WTC11 (cell line): ENCODE measurements at regions not wholly inside any gene's neighbourhood (a gene's known extent, or its start where the extent isn't known, plus 50 kb on each side); places are given as distances from the start of the nearest gene placed in this dataset.

Experiments
- ATAC-seq: fragments of 200-7000 bp; cut with Tn5 transposase; 2 replicates; pipeline ENCODE4 v1.10.0; 2021; ENCODE audit warnings: mild to moderate bottlenecking, moderate library complexity
- CTCF ChIA-PET: fragments of 300-600 bp; sonication (Branson Sonifier 250); formaldehyde crosslinking; loops from one replicate; lab custom pipeline; 2021; ENCODE audit warnings: antibody characterized with exemption; lab: Charles Lee
- POLR2A ChIA-PET: fragments of 350-600 bp; sonication (Branson Sonifier 250); formaldehyde crosslinking; loops from one replicate; lab custom pipeline; 2021; ENCODE audit warnings: antibody characterized with exemption; lab: Charles Lee
- DNase-seq: peaks from one replicate; pipeline ENCODE4 v3.0.0; 2021; ENCODE audit warnings: low spot score
- H3K27ac Mint-ChIP-seq: 2 replicates; pipeline ENCODE4 v1.8.0; 2021; ENCODE audit warnings: mixed read lengths
- H3K27me3 Mint-ChIP-seq: 2 replicates; pipeline ENCODE4 v1.8.0; 2021; ENCODE audit warnings: low read depth, mild to moderate bottlenecking, moderate library complexity, mixed read lengths
- H3K36me3 Mint-ChIP-seq: 2 replicates; pipeline ENCODE4 v1.8.0; 2021; ENCODE audit warnings: mixed read lengths
- H3K4me1 Mint-ChIP-seq: 2 replicates; pipeline ENCODE4 v1.8.0; 2022; ENCODE audit warnings: mixed read lengths
- H3K4me3 Mint-ChIP-seq: 2 replicates; pipeline ENCODE4 v1.8.0; 2021; ENCODE audit warnings: mild to moderate bottlenecking, moderate library complexity, mixed read lengths
- H3K9me3 Mint-ChIP-seq: 2 replicates; pipeline ENCODE4 v1.8.0; 2021; ENCODE audit warnings: mixed read lengths
- CREM ChIP-seq: sonication (generic); formaldehyde crosslinking; IDR thresholded peaks from 2 replicates; pipeline ENCODE4 v1.8.1; 2022; ENCODE audit warnings: mild to moderate bottlenecking, missing genetic modification reagents, moderate library complexity
- E2F4 ChIP-seq: sonication (generic); formaldehyde crosslinking; IDR thresholded peaks from 2 replicates; pipeline ENCODE4 v1.8.1; 2022; ENCODE audit warnings: low read depth, mild to moderate bottlenecking, moderate library complexity, missing genetic modification reagents, borderline replicate concordance
- FOXK1 ChIP-seq: sonication (generic); formaldehyde crosslinking; IDR thresholded peaks from 2 replicates; pipeline ENCODE4 v1.8.0; 2022; ENCODE audit warnings: mild to moderate bottlenecking, moderate library complexity, missing genetic modification reagents
- FOXP1 ChIP-seq: sonication (generic); formaldehyde crosslinking; IDR thresholded peaks from 2 replicates; pipeline ENCODE4 v1.8.0; 2022; ENCODE audit warnings: missing genetic modification reagents, mild to moderate bottlenecking, moderate library complexity, borderline replicate concordance
- FOXP4 ChIP-seq: sonication (generic); formaldehyde crosslinking; IDR thresholded peaks from 2 replicates; pipeline ENCODE4 v1.8.0; 2022; ENCODE audit warnings: mild to moderate bottlenecking, missing genetic modification reagents
- GRHL2 ChIP-seq: fragments of 250-450 bp; sonication (Bioruptor Pico); IDR thresholded peaks from 2 replicates; pipeline ENCODE4 v1.8.0; 2022; ENCODE audit warnings: mild to moderate bottlenecking, moderate library complexity; ENCODE audit not compliant: insufficient replicate concordance, severe bottlenecking
- IRF2 ChIP-seq: sonication (generic); formaldehyde crosslinking; IDR thresholded peaks from 2 replicates; pipeline ENCODE4 v1.8.0; 2022; ENCODE audit warnings: low read depth, missing genetic modification reagents, borderline replicate concordance
- MLX ChIP-seq: sonication (generic); formaldehyde crosslinking; IDR thresholded peaks from 2 replicates; pipeline ENCODE4 v1.8.1; 2023; ENCODE audit warnings: mild to moderate bottlenecking, missing genetic modification reagents, moderate library complexity
- NFATC4 ChIP-seq: fragments of 250-450 bp; sonication (Bioruptor Pico); IDR thresholded peaks from 2 replicates; pipeline ENCODE4 v1.9.0; 2021; ENCODE audit warnings: mild to moderate bottlenecking
- RORB ChIP-seq: fragments of 250-450 bp; sonication (Bioruptor Pico); IDR thresholded peaks from 2 replicates; pipeline ENCODE4 v1.9.0; 2021; ENCODE audit warnings: mild to moderate bottlenecking
- SMAD3 ChIP-seq: sonication (generic); formaldehyde crosslinking; IDR thresholded peaks from 2 replicates; pipeline ENCODE4 v1.8.0; 2022; ENCODE audit warnings: missing genetic modification reagents, mild to moderate bottlenecking, borderline replicate concordance
- SMAD4 ChIP-seq: sonication (generic); formaldehyde crosslinking; IDR thresholded peaks from 2 replicates; pipeline ENCODE4 v1.8.0; 2022; ENCODE audit warnings: mild to moderate bottlenecking, missing genetic modification reagents
- SP1 ChIP-seq: sonication (generic); formaldehyde crosslinking; conservative IDR thresholded peaks from 2 replicates; pipeline ENCODE4 v1.8.1; 2022; ENCODE audit warnings: missing genetic modification reagents
- TCF7 ChIP-seq: sonication (generic); formaldehyde crosslinking; IDR thresholded peaks from 2 replicates; pipeline ENCODE4 v1.8.0; 2022; ENCODE audit warnings: mild to moderate bottlenecking, low read depth, missing genetic modification reagents, moderate library complexity
- TP53 ChIP-seq: sonication (generic); formaldehyde crosslinking; IDR thresholded peaks from 2 replicates; pipeline ENCODE4 v1.8.1; 2023; ENCODE audit warnings: mild to moderate bottlenecking, missing genetic modification reagents
- ZNF138 ChIP-seq: sonication (generic); formaldehyde crosslinking; conservative IDR thresholded peaks from 2 replicates; pipeline ENCODE4 v1.8.1; 2022; ENCODE audit warnings: mild to moderate bottlenecking, moderate library complexity, missing genetic modification reagents
- ZNF219 ChIP-seq: sonication (generic); formaldehyde crosslinking; IDR thresholded peaks from 2 replicates; pipeline ENCODE4 v1.8.0; 2023; ENCODE audit warnings: missing genetic modification reagents, mild to moderate bottlenecking, borderline replicate concordance
- ZNF232 ChIP-seq: sonication (generic); formaldehyde crosslinking; IDR thresholded peaks from 2 replicates; pipeline ENCODE4 v1.8.0; 2022; ENCODE audit warnings: mild to moderate bottlenecking, missing genetic modification reagents
- ZNF263 ChIP-seq: sonication (generic); formaldehyde crosslinking; IDR thresholded peaks from 2 replicates; pipeline ENCODE4 v1.8.1; 2022; ENCODE audit warnings: low read depth, mild to moderate bottlenecking, moderate library complexity, missing genetic modification reagents
- ZNF396 ChIP-seq: fragments of 250-450 bp; sonication (Bioruptor Pico); IDR thresholded peaks from 2 replicates; pipeline ENCODE4 v1.8.0; 2021; ENCODE audit warnings: mild to moderate bottlenecking, moderate library complexity, borderline replicate concordance
- ZNF671 ChIP-seq: fragments of 250-450 bp; sonication (Bioruptor Pico); IDR thresholded peaks from 2 replicates; pipeline ENCODE4 v1.8.0; 2021; ENCODE audit warnings: mild to moderate bottlenecking
- ZSCAN18 ChIP-seq: fragments of 250-450 bp; sonication (Bioruptor Pico); IDR thresholded peaks from 2 replicates; pipeline ENCODE4 v2.1.2; 2022; ENCODE audit warnings: mild to moderate bottlenecking, moderate library complexity
- TF ChIP-seq, protein P1 (sequence below): sonication (generic); formaldehyde crosslinking; IDR thresholded peaks from 2 replicates; pipeline ENCODE4 v1.8.1; 2023; ENCODE audit warnings: mild to moderate bottlenecking, missing genetic modification reagents
- TF ChIP-seq, protein P2 (sequence below): fragments of 250-450 bp; sonication (Bioruptor Pico); conservative IDR thresholded peaks from 2 replicates; pipeline ENCODE4 v1.9.0; 2021; ENCODE audit warnings: mild to moderate bottlenecking
- TF ChIP-seq, protein P3 (sequence below): fragments of 200-600 bp; IDR thresholded peaks from 2 replicates; pipeline ENCODE4 v1.8.0; 2022; ENCODE audit warnings: antibody characterized with exemption

GRCh38 chr10:91159254-91159783 is 61.1 kb upstream of the PCGF5 start (continued):
- TF ChIP-seq E2F4 (CRISPR knock-in tag): no peak
- TF ChIP-seq, protein P1, sequence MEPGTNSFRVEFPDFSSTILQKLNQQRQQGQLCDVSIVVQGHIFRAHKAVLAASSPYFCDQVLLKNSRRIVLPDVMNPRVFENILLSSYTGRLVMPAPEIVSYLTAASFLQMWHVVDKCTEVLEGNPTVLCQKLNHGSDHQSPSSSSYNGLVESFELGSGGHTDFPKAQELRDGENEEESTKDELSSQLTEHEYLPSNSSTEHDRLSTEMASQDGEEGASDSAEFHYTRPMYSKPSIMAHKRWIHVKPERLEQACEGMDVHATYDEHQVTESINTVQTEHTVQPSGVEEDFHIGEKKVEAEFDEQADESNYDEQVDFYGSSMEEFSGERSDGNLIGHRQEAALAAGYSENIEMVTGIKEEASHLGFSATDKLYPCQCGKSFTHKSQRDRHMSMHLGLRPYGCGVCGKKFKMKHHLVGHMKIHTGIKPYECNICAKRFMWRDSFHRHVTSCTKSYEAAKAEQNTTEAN (CRISPR knock-in tag): no peak
- no peak for TF ChIP-seq GRHL2 (CRISPR knock-in tag)
- TF ChIP-seq, protein P2, sequence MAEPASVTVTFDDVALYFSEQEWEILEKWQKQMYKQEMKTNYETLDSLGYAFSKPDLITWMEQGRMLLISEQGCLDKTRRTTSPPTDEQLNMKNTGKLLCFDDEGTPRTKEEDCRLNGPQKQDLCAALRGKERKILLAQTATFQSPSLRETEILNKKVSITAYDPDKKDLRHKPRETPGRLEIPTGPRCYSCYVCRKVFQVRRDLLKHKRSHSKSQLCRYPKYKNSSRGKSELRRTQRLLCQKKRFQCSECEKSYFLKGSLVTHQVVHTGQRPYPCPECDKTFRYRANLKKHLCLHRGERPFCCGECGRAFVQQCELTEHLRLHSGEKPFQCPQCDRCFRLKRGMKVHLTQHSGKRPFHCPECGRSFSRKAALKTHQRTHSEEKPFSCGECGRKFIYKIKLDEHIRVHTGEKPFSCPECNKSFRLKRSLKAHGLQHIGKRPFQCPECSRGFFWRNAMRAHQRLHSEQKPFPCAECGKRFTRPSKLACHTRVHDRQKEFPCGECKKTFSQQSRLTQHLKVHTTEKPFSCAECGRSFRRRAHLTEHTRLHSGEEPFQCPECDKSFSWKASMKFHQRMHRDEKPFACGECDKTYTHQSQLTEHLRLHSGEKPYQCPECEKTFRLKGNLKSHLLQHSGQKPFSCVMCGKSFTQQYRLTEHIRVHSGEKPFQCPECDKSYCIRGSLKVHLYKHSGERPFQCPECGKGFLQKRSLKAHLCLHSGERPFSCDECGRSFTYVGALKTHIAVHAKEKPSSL (CRISPR knock-in tag): no peak
- no peak for TF ChIP-seq SMAD3
- no peak for TF ChIP-seq TP53
- TF ChIP-seq TCF7 (CRISPR knock-in tag): no peak
- no peak for TF ChIP-seq ZNF263 (CRISPR knock-in tag)
- TF ChIP-seq, all 79 proteins: peak for 0

DNA sequence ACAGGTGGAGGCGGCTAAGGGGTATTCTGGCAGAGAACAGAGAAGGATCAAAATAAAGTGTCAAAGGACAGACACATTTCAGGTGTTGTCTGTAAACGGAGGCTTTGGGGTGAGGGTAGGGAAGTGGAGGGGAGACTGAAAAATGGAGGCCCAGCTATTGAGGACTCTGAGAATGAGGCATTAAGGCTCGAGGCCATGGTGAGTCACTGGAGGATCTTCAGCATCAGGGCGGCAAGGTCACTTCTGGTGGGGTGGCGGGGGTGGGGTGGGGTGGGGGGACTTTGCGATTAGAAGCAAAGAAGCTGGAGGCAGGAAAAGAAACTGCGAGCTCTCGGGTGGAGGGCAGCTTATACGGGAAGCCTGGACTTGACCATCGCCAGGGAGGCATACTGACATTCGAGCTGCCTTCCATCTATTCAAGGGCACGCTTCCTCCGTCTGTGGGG is 58.4 kb upstream of the PCGF5 start:
- DNase-seq: no peak
- H3K9me3 Mint-ChIP-seq: no peaks in the 10 kb centered on the region
- no peak overlapping the region for H3K27ac Mint-ChIP-seq
- ChIA-PET POLR2A (interaction anchor here (0.5 kb wide), 1 partner anchor 338 kb away, joined by 4 read pairs; no protein-coding TSS in a partner anchor), CTCF (interaction anchor here (0.9 to 1.5 kb wide), 2 partner anchors 137 to 250 kb away, joined by 3 to 5 read pairs; no protein-coding TSS in a partner anchor)
- H3K36me3 Mint-ChIP-seq: no peaks in the 10 kb centered on the region
- H3K4me3 Mint-ChIP-seq: peak overlapping the region; percentile 64
- peak; percentile 9 for ATAC-seq
- H3K4me1 Mint-ChIP-seq: peaks cover 8% of the 10 kb centered on the region
- peaks cover 91% of the 10 kb centered on the region for H3K27me3 Mint-ChIP-seq
- TF ChIP-seq SMAD4 (CRISPR knock-in tag): no peak
- no peak for TF ChIP-seq IRF2 (CRISPR knock-in tag)
- no peak for TF ChIP-seq ZNF138 (CRISPR knock-in tag)
- TF ChIP-seq RORB (CRISPR knock-in tag): no peak
- no peak for TF ChIP-seq CREM
- no peak for TF ChIP-seq FOXP1
- no peak for TF ChIP-seq ZSCAN18
- no peak for TF ChIP-seq FOXK1 (CRISPR knock-in tag)
- TF ChIP-seq MLX: no peak
- TF ChIP-seq ZNF232: no peak
- TF ChIP-seq ZNF671: no peak
- no peak for TF ChIP-seq ZNF396 (CRISPR knock-in tag)
- TF ChIP-seq FOXP4: no peak
- TF ChIP-seq ZNF219 (CRISPR knock-in tag): no peak
- TF ChIP-seq, protein P3, sequence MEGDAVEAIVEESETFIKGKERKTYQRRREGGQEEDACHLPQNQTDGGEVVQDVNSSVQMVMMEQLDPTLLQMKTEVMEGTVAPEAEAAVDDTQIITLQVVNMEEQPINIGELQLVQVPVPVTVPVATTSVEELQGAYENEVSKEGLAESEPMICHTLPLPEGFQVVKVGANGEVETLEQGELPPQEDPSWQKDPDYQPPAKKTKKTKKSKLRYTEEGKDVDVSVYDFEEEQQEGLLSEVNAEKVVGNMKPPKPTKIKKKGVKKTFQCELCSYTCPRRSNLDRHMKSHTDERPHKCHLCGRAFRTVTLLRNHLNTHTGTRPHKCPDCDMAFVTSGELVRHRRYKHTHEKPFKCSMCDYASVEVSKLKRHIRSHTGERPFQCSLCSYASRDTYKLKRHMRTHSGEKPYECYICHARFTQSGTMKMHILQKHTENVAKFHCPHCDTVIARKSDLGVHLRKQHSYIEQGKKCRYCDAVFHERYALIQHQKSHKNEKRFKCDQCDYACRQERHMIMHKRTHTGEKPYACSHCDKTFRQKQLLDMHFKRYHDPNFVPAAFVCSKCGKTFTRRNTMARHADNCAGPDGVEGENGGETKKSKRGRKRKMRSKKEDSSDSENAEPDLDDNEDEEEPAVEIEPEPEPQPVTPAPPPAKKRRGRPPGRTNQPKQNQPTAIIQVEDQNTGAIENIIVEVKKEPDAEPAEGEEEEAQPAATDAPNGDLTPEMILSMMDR: no peak
- no peak for TF ChIP-seq NFATC4 (CRISPR knock-in tag)
- no peak for TF ChIP-seq SP1 (CRISPR knock-in tag)
